WTC11 (cell line): ENCODE measurements at regions not wholly inside any gene's neighbourhood (a gene's known extent, or its start where the extent isn't known, plus 50 kb on each side); places are given as distances from the start of the nearest gene placed in this dataset.

ENCODE experiments used
- CREM ChIP-seq: sonication (generic); formaldehyde crosslinking; IDR thresholded peaks from 2 replicates; pipeline ENCODE4 v1.8.1; 2022; ENCODE audit warnings: mild to moderate bottlenecking, missing genetic modification reagents, moderate library complexity
- E2F5 ChIP-seq: sonication (generic); formaldehyde crosslinking; IDR thresholded peaks from 2 replicates; pipeline ENCODE4 v1.8.1; 2022; ENCODE audit warnings: mild to moderate bottlenecking, moderate library complexity, missing genetic modification reagents
- NFYB ChIP-seq: sonication (generic); formaldehyde crosslinking; conservative IDR thresholded peaks from 2 replicates; pipeline ENCODE4 v1.8.0; 2022; ENCODE audit warnings: low read depth, missing genetic modification reagents
- TP53 ChIP-seq: sonication (generic); formaldehyde crosslinking; IDR thresholded peaks from 2 replicates; pipeline ENCODE4 v1.8.1; 2023; ENCODE audit warnings: mild to moderate bottlenecking, missing genetic modification reagents
- TF ChIP-seq, protein P1 (sequence below): fragments of 200-600 bp; IDR thresholded peaks from 2 replicates; pipeline ENCODE4 v1.8.0; 2022; ENCODE audit warnings: antibody characterized with exemption

- no peak for TF ChIP-seq E2F5 (CRISPR knock-in tag)
- no peak for TF ChIP-seq TP53 (CRISPR knock-in tag)
- no peak for TF ChIP-seq NFYB (CRISPR knock-in tag)
- TF ChIP-seq CREM (CRISPR knock-in tag) = no peak
- TF ChIP-seq, protein P1, sequence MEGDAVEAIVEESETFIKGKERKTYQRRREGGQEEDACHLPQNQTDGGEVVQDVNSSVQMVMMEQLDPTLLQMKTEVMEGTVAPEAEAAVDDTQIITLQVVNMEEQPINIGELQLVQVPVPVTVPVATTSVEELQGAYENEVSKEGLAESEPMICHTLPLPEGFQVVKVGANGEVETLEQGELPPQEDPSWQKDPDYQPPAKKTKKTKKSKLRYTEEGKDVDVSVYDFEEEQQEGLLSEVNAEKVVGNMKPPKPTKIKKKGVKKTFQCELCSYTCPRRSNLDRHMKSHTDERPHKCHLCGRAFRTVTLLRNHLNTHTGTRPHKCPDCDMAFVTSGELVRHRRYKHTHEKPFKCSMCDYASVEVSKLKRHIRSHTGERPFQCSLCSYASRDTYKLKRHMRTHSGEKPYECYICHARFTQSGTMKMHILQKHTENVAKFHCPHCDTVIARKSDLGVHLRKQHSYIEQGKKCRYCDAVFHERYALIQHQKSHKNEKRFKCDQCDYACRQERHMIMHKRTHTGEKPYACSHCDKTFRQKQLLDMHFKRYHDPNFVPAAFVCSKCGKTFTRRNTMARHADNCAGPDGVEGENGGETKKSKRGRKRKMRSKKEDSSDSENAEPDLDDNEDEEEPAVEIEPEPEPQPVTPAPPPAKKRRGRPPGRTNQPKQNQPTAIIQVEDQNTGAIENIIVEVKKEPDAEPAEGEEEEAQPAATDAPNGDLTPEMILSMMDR = no peak
These were observed 54.5 kb upstream of the CD36 start for GRCh38 chr7:80583901-80584300.
